ENCODE measurements at regions not wholly inside any gene's neighbourhood (a gene's known extent, or its start where the extent isn't known, plus 50 kb on each side); places are given as distances from the start of the nearest gene placed in this dataset.
"Not testable (repeated sequence)": the region's sequence is repeated elsewhere in the genome, so short reads cannot be mapped to it uniquely, and the experiment has no call there.

DNA sequence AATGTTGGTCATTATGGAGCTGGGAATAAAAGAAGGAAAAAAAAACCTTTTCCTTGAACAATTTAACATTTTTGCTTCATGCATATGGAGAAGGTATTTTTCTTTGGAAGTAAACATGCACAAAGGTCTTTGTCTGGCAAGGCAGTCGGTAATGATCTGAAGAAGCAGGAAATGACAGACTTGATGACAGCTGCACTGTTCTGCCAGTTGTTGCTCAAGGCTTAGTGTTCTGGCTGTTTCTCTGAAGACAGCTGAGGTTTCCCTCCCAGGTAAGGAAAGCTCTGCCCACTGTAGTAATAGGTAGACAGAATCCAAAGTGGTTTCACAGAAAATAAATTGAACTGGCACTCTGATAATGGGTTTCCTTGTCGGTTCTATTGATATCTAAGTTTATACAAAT, 308.4 kb upstream of the GCFC2 start:
- no peak for TF ChIP-seq YY1 (IDR thresholded peaks at IDR 0.05; ENCODE audit: insufficient read depth, insufficient read length)
- no peak for TF ChIP-seq SUZ12 (IDR thresholded peaks at IDR 0.05; ENCODE audit: extremely low read depth, insufficient read depth, insufficient read length)
- TF ChIP-seq ZNF274 (IDR thresholded peaks at IDR 0.05; ENCODE audit: low read depth, low read length) = no peak
- Histone ChIP-seq H3K36me3 (ENCODE audit: insufficient read depth, insufficient read length, low read length) (no peaks in the 10 kb centered on the region), H3K9ac (ENCODE audit: insufficient read length, low read depth) (no peak overlapping the region), H3K9me3 (ENCODE audit: insufficient read depth, low read length) (no peaks in the 10 kb centered on the region), H3K4me3 (ENCODE audit: insufficient read length, low read depth) (no peak overlapping the region), H3K27me3 (ENCODE audit: insufficient read depth, insufficient read length) (no peaks in the 10 kb centered on the region), H3K4me1 (ENCODE audit: insufficient read depth, insufficient read length) (no peaks in the 10 kb centered on the region)
- DNase-seq (ENCODE audit: low read depth, low spot score) = no peak

DNA sequence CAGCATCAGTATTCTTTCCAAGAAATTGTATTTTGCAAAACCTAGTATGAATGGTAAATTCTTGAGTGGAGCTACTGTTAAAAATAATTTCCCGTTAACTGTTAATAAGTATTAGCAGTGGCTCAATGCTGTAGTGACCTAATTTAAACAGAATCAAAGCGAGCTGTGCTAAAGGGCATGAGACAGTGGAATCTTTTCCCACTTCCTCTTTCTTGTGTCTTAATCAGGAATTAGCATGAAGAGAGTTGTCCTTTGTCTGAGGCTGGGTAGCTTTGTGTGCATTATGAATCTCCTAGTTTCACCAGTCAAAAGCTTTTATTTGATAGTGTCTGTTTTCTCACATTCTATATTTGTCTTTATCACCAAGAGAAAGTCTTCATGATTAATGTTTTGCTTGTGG, 298.8 kb upstream of the GCFC2 start:
- TF ChIP-seq SUZ12 (IDR thresholded peaks at IDR 0.05; ENCODE audit: extremely low read depth, insufficient read depth, insufficient read length) = no peak
- TF ChIP-seq YY1 (IDR thresholded peaks at IDR 0.05; ENCODE audit: insufficient read depth, insufficient read length) = no peak
- TF ChIP-seq ZNF274 (IDR thresholded peaks at IDR 0.05; ENCODE audit: low read depth, low read length) = no peak
- Histone ChIP-seq H3K27me3 (ENCODE audit: insufficient read depth, insufficient read length) (no peaks in the 10 kb centered on the region), H3K9me3 (ENCODE audit: insufficient read depth, low read length) (no peaks in the 10 kb centered on the region), H3K4me1 (ENCODE audit: insufficient read depth, insufficient read length) (no peaks in the 10 kb centered on the region), H3K4me3 (ENCODE audit: insufficient read length, low read depth) (no peak overlapping the region), H3K9ac (ENCODE audit: insufficient read length, low read depth) (no peak overlapping the region), H3K36me3 (ENCODE audit: insufficient read depth, insufficient read length, low read length) (no peaks in the 10 kb centered on the region)
- DNase-seq (ENCODE audit: low read depth, low spot score) = no peak

GRCh38 chr2:76008001-76008702, 297.4 kb upstream of the GCFC2 start:
- H3K9me3 ChIP-seq (ENCODE audit: insufficient read depth, low read length) = no peaks in the 10 kb centered on the region
- no peaks in the 10 kb centered on the region for H3K27me3 ChIP-seq (ENCODE audit: insufficient read depth, insufficient read length)
- H3K4me1 ChIP-seq (ENCODE audit: insufficient read depth, insufficient read length) = no peaks in the 10 kb centered on the region
- peak; percentile 6 for DNase-seq (ENCODE audit: low read depth, low spot score)
- no peak overlapping the region for H3K9ac ChIP-seq (ENCODE audit: insufficient read length, low read depth)
- TF ChIP-seq YY1 (IDR thresholded peaks at IDR 0.05; ENCODE audit: insufficient read depth, insufficient read length) = no peak
- TF ChIP-seq SUZ12 (IDR thresholded peaks at IDR 0.05; ENCODE audit: extremely low read depth, insufficient read depth, insufficient read length) = no peak
- TF ChIP-seq ZNF274 (IDR thresholded peaks at IDR 0.05; ENCODE audit: low read depth, low read length) = no peak
- no peak overlapping the region for H3K4me3 ChIP-seq (ENCODE audit: insufficient read length, low read depth)
- no peaks in the 10 kb centered on the region for H3K36me3 ChIP-seq (ENCODE audit: insufficient read depth, insufficient read length, low read length)

DNA sequence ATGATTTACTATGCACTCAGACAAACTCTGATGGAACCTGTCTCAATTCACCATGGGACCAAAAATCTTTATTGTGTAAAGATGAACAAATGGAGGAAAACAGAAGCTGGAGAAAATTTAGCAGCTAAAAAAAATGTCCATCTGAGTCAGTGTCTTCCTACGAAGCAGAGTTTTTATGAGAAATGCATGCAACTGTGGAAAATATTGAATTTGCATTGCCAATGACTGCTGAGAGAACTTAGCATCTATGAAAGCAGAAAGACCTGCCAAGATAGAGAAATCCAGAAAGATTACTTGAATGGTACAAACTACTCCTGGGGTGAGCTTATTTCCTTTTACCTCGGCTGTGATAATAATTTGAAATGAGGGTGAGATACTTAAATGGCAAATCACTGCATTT, 289.7 kb upstream of the GCFC2 start:
- no peaks in the 10 kb centered on the region for H3K36me3 ChIP-seq (ENCODE audit: insufficient read depth, insufficient read length, low read length)
- DNase-seq (ENCODE audit: low read depth, low spot score) = no peak
- no peaks in the 10 kb centered on the region for H3K27me3 ChIP-seq (ENCODE audit: insufficient read depth, insufficient read length)
- TF ChIP-seq ZNF274 (IDR thresholded peaks at IDR 0.05; ENCODE audit: low read depth, low read length) (no peak), YY1 (IDR thresholded peaks at IDR 0.05; ENCODE audit: insufficient read depth, insufficient read length) (no peak), SUZ12 (IDR thresholded peaks at IDR 0.05; ENCODE audit: extremely low read depth, insufficient read depth, insufficient read length) (no peak)
- H3K4me3 ChIP-seq (ENCODE audit: insufficient read length, low read depth) = no peak overlapping the region
- no peaks in the 10 kb centered on the region for H3K4me1 ChIP-seq (ENCODE audit: insufficient read depth, insufficient read length)
- H3K9me3 ChIP-seq (ENCODE audit: insufficient read depth, low read length) = no peaks in the 10 kb centered on the region
- H3K9ac ChIP-seq (ENCODE audit: insufficient read length, low read depth) = no peak overlapping the region

GRCh38 chr2:75998451-75998850, 287.7 kb upstream of the GCFC2 start:
- H3K4me1 ChIP-seq (ENCODE audit: insufficient read depth, insufficient read length) = no peaks in the 10 kb centered on the region
- H3K9ac ChIP-seq (ENCODE audit: insufficient read length, low read depth) = no peak overlapping the region
- DNase-seq (ENCODE audit: low read depth, low spot score) = no peak
- TF ChIP-seq YY1 (IDR thresholded peaks at IDR 0.05; ENCODE audit: insufficient read depth, insufficient read length) = no peak
- no peak for TF ChIP-seq ZNF274 (IDR thresholded peaks at IDR 0.05; ENCODE audit: low read depth, low read length)
- no peak for TF ChIP-seq SUZ12 (IDR thresholded peaks at IDR 0.05; ENCODE audit: extremely low read depth, insufficient read depth, insufficient read length)
- H3K4me3 ChIP-seq (ENCODE audit: insufficient read length, low read depth) = no peak overlapping the region
- no peaks in the 10 kb centered on the region for H3K27me3 ChIP-seq (ENCODE audit: insufficient read depth, insufficient read length)
- no peaks in the 10 kb centered on the region for H3K36me3 ChIP-seq (ENCODE audit: insufficient read depth, insufficient read length, low read length)
- no peaks in the 10 kb centered on the region; the same call in 1 of the 2 replicates for H3K9me3 ChIP-seq (ENCODE audit: insufficient read depth, low read length)

DNA sequence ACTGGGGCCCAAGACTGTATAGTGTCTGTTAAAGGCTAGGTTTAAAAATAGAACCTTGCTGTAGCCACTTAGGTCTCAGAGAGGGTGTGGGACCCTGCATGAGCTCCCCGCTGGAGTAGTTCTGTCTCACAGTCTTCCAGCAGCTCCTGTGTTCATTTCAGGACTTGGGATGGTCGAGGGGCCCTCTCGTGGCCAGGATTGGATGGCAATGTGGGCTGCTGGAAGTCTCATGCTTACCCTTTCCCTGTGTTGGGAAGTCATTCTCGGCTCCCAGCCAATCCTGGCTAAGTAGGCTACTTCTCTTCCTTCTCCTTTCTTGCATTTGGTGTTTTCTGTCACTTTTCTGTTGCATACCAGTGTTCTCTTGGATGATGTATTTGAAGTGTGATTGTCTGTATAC, 284.0 kb upstream of the GCFC2 start:
- DNase-seq (ENCODE audit: low read depth, low spot score) = peak; percentile 6
- TF ChIP-seq YY1 (IDR thresholded peaks at IDR 0.05; ENCODE audit: insufficient read depth, insufficient read length) = no peak
- TF ChIP-seq SUZ12 (IDR thresholded peaks at IDR 0.05; ENCODE audit: extremely low read depth, insufficient read depth, insufficient read length) = no peak
- no peak for TF ChIP-seq ZNF274 (IDR thresholded peaks at IDR 0.05; ENCODE audit: low read depth, low read length)
- H3K9me3 ChIP-seq (ENCODE audit: insufficient read depth, low read length) = no peaks in the 10 kb centered on the region; the same call in 1 of the 2 replicates

GRCh38 chr2:75988622-75989021, 277.9 kb upstream of the GCFC2 start:
- not testable (repeated sequence) for H3K9me3 ChIP-seq (ENCODE audit: insufficient read depth, low read length)

More for the DNA sequence above, 284.0 kb upstream of the GCFC2 start:
- Histone ChIP-seq H3K4me3 (ENCODE audit: insufficient read length, low read depth) (no peak overlapping the region), H3K27me3 (ENCODE audit: insufficient read depth, insufficient read length) (no peaks in the 10 kb centered on the region), H3K9ac (ENCODE audit: insufficient read length, low read depth) (no peak overlapping the region), H3K36me3 (ENCODE audit: insufficient read depth, insufficient read length, low read length) (no peaks in the 10 kb centered on the region), H3K4me1 (ENCODE audit: insufficient read depth, insufficient read length) (no peaks in the 10 kb centered on the region)

More at GRCh38 chr2:75988622-75989021, 277.9 kb upstream of the GCFC2 start:
- not testable (repeated sequence) for H3K4me1 ChIP-seq (ENCODE audit: insufficient read depth, insufficient read length); H3K36me3 ChIP-seq (ENCODE audit: insufficient read depth, insufficient read length, low read length); H3K4me3 ChIP-seq (ENCODE audit: insufficient read length, low read depth); H3K9ac ChIP-seq (ENCODE audit: insufficient read length, low read depth); DNase-seq (ENCODE audit: low read depth, low spot score); H3K27me3 ChIP-seq (ENCODE audit: insufficient read depth, insufficient read length)

Data from NT2/D1 (cell line).